Stimulated activated CD8-positive, alpha-beta memory T cell treated with anti-CD3 and anti-CD28 coated beads, Interleukin-12 subunit alpha, Interleukin-12 subunit beta, amount 100 ng/mL, for 1 hour (primary cell): ENCODE measurements at regions not wholly inside any gene's neighbourhood (a gene's known extent, or its start where the extent isn't known, plus 50 kb on each side); places are given as distances from the start of the nearest gene placed in this dataset.
A peak's percentile ranks its signal among the peaks of the same experiment; 100 is the strongest.
"Not testable (repeated sequence)": the region's sequence is repeated elsewhere in the genome, so short reads cannot be mapped to it uniquely, and the experiment has no call there.

Experiments
- DNase-seq: peaks from one replicate; pipeline ENCODE4 v3.0.0-alpha.2; 2020; ENCODE audit warnings: low read depth

DNA sequence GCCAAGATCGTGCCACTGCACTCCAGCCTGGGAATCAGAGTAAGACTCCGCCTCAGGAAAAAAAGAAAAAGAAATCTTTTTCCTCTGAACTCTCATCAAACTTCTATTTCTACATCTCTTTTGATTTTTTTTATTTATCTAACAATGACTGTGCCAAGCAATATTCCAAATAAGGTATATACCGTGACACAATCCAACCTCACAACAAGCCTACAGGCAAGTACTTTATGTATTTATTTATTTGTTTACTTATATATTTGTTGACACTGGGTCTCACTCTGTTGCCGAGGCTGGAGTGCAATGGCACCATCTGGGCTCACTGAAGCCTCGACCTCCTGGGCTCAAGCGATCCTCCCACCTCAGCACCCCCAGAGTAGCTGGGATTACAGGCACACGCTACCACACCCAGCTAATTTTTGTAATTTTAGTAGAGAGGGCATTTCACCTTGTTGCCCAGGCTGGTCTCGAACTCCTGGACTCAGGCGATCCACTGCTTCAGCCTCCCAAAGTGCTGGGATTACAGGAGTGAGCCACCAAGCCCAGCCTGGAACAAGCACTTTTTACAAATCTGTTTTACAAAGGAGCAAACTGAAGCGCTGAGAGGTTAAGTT is 94.9 kb upstream of the CHD2 start:
- no peak for DNase-seq

DNA sequence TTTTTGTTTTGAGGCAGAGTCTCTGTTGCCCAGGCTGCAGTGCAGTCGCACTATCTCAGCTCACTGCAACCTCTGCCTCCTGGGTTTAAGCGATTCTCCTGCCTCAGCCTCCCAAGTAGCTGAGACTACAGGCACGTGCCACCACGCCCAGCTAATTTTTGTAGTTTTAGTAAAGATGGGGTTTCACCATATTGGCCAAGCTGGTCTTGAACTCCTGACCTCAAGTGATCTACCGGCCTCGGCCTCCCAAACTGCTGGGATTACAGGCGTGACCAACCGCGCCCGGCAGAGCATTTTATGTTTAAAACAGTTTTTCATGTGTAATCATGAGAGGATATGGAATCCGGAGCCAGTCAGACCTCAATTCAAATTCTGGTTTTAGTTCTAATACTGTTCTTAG is 94.0 kb upstream of the CHD2 start:
- not testable (repeated sequence) for DNase-seq

DNA sequence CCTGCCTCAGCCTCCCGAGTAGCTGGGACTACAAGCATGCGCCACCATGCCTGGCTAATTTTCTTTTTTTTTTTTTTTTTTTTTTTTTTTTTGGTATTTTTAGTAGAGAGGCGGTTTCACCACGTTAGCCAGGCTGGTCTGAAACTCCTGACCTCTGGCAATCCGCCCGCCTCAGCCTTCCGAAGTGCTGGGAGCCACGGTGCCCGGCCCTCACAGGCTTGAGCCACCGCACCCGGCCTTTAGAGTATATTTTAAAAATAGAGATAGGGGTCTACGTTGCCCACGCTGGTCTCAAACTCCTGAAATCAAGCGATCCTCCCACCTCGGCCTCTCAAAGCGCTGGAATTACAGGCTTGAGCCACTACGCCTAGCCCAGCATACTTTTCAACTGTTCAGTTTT is 93.4 kb upstream of the CHD2 start:
- no peak for DNase-seq

DNA sequence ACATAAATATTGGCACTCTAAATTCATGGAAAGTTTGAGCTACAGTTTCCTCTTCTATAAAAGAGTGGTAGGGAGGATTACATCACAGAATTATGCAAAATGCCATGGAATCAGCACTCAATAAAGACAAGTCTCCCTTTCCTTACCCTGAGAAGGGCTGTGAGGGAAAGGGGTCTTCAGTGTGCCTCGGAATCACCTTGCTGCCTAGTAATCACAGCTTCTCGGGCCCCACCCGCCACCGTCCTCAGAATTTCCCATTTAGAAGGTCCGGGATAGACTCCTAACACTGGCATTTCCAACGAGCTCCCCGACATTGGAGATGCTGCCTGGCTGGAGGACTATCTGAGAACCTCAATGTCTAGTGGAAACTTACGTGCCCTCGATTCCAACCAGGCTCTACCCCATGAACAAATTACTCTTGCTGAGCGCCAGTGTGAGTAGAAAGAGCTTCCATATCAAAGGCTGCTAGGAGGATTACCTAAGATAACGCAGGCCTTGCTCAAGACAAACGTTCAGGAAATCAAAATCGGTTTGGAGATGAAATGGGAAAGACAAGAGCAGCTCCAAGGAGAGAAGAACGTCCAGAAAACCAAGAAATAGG is 92.1 kb upstream of the CHD2 start:
- no peak for DNase-seq

DNA sequence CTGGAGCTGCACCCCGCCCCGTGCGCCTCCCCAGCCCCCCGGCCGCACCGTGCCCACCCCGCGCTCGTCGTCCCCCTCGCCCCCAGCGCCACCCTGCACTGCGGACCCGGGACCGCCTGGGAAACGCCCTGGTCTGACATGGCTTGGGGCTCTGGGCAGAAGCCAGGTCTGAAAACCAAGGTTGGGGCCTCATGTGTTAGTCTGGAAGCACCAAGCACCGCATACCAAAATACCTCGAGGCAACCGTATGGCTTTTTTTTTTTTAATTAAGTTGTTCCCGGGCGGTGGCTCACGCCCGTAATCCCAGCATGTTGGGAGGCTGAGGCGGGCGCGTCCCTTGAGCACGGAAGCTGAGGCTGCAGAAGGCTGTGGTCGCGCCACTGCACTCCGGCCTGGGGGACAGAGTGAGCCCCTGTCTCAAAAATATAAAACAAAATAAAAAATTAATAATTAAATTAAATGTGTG is 91.5 kb upstream of the CHD2 start:
- DNase-seq: no peak

DNA sequence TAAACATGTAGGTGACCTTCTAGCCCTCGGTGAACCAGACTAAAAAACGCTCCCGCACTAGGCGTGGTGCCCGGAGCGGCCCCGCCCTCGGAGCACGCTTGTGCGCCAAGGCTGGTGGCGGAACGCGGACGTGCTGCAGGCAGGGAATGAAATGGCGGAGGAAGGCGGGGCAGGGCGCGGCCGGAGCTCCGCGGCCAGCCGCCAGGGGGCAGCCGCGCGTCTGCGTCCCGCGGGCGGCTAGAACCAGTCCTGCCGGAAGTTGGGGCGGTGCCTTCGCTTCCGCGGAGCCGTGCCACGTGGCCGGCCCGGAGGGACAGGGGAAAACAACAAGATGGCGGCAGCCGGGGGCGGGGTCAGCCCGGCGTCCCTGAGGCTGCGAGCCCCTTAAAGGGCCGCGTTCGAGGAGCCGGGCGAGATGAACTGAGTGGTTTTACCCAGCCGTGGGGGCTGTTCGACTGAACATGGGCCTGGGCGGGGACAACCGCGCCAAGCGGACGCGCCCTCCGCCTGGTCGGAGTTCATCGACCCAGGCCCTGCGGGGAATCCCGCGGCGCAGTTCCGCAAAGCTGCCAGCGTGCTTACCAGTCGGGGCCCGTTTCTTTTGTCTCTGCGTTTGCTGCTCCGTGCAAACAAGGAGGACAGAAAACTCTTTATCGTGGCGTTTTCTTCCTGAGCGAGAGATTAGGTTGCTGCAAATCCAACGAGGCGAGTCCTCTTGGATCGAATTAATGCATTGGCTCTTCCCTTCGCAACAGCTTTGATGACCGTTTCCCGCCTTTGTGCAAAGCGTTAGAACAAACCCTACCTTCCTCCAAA is 90.9 kb upstream of the CHD2 start:
- peak; percentile 96 for DNase-seq

DNA sequence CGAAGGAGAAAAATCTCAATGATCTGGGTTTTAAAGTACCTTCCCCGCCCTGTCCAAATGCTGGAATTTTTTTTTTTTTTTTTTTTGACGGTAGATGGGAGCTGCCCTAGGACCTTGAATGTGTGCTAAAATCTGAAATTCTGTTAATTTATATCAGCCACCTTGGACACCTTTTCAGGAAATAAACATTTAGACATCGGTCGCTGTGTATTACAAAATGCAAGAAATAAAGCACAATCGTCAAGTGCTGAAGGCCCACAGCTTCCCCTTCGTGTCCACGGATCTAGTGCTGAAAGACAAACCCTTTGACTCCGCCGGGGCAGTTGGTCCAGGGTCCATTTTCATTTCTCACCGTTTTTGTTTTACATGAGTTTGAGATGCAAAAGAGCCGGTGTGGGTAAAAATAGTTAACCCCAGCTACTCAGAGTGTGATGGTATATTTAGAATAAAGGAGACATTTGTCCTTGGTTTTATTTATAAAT is 90.2 kb upstream of the CHD2 start:
- DNase-seq: no peak

DNA sequence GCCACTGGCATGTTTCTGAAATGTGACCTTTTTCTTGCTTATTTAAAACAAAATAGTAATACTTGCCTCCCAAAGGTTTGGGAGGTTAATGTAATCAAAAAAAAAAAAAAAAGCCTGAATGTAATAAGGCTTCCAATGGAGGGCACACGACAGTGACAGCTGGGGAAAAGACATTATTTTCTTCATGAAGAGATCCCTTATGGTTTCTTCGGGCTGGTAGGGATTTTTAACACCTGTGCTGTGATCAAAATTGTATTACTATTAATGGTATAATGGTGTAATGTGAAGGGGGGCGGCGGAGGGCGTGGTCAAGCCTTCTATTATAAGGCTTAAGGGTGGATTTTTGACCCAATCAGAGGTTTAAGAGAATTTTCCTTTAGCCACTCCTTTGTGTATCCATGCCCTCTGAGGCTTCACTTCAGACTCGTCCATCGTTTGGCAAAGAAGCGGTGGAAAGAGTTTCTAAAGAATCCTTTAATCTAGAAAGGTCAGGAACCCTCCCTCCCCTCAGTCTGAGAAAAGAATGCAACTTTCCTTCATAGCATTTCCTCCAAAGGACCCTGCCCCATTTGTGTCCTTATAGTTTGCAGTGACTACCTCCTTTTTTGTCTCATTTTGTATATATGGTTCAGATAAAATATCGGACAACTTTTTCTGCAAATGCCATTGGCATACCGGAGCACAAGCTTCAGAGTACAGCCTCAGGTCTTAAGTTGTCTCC is 89.5 kb upstream of the CHD2 start:
- DNase-seq: no peak

DNA sequence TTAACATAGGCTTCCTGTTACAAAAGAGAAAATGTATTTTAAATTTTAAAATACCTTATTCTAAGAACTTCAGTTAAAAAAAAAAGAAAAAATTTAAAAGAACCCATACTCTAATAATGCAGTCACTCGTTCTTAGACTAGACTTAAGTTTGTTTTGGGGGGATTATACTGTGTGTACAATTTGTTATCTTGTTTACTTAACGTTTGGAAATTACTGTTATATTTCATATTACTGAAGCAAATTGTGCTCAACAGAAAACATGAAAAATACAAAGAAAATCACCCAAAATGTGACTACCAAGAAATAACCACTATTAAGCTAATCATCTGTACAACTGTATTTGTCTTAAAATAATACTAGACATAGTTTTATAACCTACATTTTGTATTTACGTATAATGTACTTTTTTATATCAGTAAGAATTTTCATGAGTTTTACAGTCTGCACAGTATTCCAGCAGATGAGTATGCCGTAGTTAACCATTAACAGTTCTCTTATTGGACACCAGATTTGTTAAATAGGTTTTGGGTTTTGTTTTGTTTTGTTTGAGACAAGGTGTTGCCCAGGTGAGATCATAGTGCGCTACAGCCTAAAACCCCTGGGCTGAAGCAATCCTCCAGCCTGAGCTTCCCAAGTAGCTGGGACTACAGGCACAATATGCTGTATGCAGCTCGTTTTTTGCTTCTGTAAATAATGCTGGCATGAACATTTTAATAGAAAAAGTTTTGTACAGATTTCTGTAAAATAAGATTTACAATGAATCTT is 88.8 kb upstream of the CHD2 start:
- DNase-seq: no peak

DNA sequence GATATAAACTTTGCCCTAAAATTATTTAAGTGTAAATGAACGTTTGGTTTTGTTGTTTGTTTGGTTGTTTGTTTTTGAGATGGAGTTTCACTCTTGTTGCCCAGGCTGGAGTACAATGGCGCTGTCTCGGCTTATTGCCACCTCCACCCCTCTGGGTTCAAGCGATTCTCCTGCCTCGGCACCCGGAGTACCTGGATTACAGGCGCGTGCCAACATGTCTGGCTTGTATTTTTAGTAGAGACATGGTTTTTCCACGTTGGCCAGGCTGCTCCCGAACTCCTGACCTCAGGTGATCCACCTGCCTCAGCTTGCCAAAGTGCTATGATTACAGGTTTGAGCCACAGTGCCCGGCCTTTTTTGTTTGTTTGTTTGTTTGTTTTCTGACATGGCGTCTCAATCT is 87.9 kb upstream of the CHD2 start:
- no peak for DNase-seq

DNA sequence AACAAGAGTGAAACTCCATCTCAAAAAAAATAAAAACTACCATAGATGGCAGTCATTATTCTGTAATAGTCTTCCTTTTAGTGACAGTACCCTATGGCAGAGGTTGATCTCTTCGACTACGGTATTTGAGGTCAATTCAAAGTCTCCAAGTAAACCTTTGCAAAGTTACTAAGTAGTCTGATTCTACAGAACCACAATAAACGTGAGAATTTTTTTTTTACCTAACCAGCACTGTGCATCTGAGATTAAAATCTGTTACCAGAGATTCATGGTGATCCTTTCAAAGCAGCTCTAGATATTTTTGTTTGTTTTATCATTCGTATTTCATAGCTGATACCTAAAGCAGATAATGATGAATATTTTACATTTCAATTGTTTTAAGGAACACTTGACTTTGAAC is 86.6 kb upstream of the CHD2 start:
- no peak for DNase-seq

DNA sequence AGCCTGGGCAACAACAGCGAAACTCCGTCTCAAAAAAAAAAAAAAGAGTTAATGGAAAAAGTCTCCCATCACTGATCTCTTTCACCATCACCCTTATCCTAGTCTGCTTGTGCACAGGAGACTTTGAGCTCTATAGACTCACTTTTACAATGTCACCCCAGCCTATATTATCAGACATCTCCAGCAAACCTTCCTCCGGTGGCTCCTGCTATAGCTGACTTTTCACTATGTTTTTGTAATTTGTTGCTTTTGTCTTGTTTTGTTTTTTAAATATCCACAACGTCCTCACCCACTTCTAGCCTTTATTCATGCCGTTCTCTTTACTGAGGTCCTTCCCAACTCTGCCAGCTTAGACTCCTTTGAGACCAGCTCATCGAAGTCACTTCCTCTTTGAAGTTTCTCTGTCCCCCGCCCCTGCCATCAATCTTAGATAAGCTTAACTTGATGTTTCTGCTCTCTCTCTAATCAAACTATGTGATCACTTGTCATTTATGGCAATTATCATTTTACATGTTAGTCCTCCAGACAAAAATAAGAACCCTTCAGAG is 82.7 kb upstream of the CHD2 start:
- DNase-seq: no peak

DNA sequence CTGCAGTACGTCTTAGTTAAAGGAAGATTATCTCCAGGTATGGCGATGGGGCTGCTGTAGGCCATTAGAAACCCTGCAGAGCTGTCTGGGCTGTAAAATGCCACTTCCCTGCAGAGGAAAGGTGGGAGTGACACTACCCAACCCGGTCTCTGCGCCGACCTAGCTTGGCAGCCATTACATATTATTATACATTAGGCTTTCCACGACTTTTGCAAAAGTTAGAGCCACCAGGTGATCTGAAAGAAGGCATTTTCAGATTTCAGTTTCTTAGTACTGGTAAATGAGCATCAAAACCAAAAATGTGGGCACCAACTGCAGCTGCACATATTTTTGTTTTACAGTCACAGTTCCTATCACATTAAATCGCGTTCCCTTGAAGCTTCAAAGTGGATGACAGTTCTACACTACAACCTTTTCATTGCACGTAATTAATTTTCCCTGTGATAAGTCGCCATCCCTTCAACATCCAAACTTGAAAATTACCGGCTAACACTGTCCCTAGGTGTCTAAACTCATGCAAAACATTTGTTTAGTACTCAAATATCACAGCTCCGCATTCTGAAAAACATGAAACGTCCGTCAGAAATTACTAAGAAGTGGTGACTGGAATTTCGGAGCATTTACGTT is 81.4 kb upstream of the CHD2 start:
- no peak for DNase-seq

DNA sequence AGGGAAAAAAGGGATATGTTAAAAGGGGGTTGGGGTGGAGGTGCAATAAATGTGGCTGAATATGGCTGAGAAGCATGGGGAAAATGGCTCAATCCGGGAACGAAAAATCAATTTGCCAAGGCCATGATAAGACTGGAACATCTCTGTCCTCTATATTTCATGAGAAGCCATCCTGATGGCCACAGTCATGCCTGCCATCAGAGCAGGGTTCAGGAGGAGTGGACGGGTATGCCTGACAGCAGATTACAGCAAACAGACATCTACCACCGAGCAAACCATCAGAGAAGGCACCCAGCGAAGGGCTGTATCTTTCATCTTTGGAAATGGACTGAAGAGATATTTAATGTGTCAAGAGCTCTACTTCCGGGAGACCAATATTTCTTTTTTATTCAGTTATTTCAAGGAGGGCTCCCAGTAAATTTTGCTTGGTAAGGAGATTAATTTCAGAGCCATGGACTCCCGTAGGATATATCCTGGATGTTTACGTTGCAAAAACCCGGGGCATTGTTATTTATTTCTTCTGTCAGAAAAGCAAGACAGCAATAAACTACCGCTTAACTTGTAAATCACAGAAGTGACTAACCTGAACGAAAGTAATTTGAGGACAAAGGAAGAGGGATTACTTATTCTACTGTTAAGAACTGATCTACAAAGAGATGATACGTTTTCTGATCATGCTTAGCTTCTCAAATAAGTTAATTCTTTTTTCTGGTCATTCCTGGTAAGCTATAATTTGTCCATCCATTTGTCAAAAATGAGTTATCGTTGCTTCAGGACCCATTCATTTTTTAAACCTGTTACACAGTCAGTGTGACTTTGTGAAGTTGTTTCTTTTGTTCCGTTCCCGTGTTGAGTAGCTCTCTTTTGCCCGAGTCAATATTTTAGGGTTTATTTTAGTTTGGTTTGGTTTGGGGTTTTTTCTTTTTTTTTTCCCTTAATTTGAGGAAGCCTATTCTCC is 80.6 kb upstream of the CHD2 start:
- no peak for DNase-seq

DNA sequence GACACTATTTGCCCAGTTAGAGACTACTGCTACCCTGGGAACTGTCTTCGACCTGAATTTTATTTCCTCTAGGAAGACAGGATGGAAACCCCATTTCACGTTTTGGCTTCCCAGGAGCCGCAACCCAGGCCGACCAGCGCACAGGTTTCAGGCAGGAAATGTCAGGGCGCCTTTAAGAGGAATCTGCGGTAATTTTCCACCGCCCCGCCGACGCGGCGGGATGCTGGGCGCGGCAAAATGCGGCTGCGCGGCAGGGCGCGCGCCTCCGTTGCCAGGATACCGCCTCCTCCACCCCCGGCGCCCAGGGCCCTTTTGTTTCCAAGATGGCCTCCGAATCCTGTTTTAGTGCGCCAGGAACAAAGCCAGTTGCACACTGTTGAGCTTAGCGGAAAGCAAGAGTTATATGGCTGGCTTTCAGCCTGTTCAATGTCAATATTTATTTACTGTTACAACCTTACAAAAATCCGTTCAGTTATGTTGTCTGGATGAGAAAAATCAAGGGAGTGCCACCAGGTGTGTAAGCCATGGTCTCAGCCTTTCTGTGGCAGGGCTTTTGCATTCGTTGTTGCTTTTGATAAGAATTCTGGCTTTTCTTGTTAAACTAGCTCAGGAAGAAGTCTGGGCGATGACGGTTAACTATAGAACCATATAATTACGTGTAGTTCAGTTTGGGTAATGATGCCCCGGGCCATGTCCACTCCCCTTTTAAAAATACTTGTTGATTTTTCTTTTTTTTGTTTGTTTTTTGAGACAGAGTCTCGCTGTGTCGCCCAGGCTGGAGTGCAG is 79.7 kb upstream of the CHD2 start:
- DNase-seq: peak; percentile 77

DNA sequence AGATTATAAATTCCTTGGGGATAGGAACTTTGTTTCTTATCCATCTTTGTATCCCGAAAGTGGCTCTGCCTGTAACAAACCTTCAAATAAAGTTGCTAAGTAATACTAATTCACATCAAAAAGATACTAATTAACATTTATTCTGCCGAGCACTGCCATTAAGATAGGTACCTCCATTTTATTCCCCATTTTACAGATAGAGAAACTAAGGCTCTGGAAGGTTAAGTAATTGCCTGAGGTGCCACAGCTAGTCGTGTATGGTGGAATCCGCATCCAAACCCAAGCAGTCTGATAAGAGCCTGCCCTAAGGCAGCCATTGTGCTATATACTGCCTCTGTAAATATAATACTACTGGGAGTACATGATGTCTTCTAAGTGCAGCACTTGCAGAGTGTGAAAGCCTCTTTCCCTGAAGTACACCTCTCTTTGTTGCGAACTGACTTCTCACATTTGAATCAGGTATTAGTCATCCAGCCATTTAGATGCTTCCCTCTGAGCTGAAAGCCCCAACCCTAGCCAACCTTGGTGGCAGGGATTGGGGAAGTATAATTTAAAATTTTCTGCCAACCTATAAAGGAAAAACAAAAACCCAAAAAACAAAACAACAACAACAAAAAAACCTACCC is 78.5 kb upstream of the CHD2 start:
- no peak for DNase-seq

DNA sequence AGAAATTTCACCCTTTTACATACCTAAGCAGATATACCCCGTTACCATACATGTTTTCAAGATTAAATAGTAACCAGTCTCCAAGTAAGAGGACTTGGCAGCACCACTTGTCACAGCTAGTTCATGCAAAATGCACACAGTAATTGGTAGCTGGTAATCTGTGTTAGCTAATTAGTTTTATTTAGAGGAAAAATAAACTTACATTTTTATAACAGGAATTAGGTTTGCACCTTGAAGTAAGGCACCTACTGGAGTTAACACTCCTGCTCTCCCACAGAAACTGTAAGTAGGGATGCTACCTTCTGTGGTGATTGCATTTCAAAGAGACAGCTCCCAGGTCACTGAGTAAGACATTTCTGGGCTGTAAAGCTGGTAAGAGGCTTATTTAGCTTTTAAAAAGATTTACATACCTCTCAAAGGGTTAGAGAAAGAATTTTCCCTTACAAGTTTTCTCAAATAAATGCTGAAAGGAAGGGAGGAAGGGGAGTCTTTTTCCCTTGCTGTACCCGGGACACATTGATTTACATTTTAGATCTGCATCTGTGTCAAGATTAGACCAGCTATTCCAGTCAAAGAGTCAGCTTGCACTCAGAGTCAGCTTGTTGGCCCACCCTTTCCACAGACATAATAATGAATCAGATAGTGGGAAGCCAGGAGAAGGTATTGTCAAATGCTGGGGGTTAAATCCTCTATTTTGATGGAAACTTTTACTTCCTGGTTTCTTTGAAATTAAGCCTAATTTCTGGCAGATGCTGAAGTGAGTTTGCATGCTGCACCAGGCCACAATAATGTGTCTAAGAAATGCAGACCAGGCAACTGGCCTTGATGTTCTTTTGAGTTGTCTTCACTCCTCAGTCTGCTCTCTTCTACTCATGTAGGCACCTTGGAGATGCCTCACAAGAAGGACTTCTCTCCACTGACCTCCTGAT is 77.6 kb upstream of the CHD2 start:
- DNase-seq: no peak
